GM12864 (cell line): ENCODE measurements at regions not wholly inside any gene's neighbourhood (a gene's known extent, or its start where the extent isn't known, plus 50 kb on each side); places are given as distances from the start of the nearest gene placed in this dataset.

ENCODE experiments used
- DNase-seq: peaks from one replicate; pipeline ENCODE4 v3.0.0-alpha.2; 2011; ENCODE audit warnings: low read depth
- H3K4me3 ChIP-seq: 2 replicates; pipeline ENCODE4 v1.5.1; 2011; ENCODE audit warnings: mild to moderate bottlenecking, low read depth, low read length, control low read depth
- CTCF ChIP-seq: IDR thresholded peaks from 2 replicates; pipeline ENCODE4 v1.5.1; 2011; ENCODE audit warnings: low read depth, mild to moderate bottlenecking, moderate library complexity, low read length, control low read depth, inconsistent platforms; ENCODE audit errors: missing control alignments

GRCh38 chrX:39611468-39611867 lies 486.3 kb downstream of the BCOR start:
- TF ChIP-seq CTCF, result no peak
- no peak overlapping the region for H3K4me3 ChIP-seq
- DNase-seq, result no peak

GRCh38 chrX:39613482-39613995 lies 484.2 kb downstream of the BCOR start:
- peak overlapping the region; percentile 44 for H3K4me3 ChIP-seq
- DNase-seq, result no peak
- no peak for TF ChIP-seq CTCF

GRCh38 chrX:39613997-39614679 lies 483.6 kb downstream of the BCOR start:
- no peak for TF ChIP-seq CTCF
- peak; percentile 51 for DNase-seq
- H3K4me3 ChIP-seq, result peak overlapping the region; percentile 44

GRCh38 chrX:39614680-39614998 lies 483.1 kb downstream of the BCOR start:
- H3K4me3 ChIP-seq, result no peak overlapping the region
- DNase-seq, result no peak
- TF ChIP-seq CTCF, result no peak

GRCh38 chrX:39616098-39616729 lies 481.5 kb downstream of the BCOR start:
- H3K4me3 ChIP-seq, result no peak overlapping the region
- TF ChIP-seq CTCF, result no peak
- DNase-seq, result peak; percentile 31

GRCh38 chrX:39616731-39617130 lies 481.0 kb downstream of the BCOR start:
- no peak for DNase-seq
- TF ChIP-seq CTCF, result no peak
- no peak overlapping the region for H3K4me3 ChIP-seq

- no peak overlapping the region for H3K4me3 ChIP-seq
- no peak for TF ChIP-seq CTCF
- no peak for DNase-seq
These were observed 479.6 kb downstream of the BCOR start for GRCh38 chrX:39618178-39618577.
